Amygdala (tissue), 56 donors: ENCODE measurements at regions not wholly inside any gene's neighbourhood (a gene's known extent, or its start where the extent isn't known, plus 50 kb on each side); places are given as distances from the start of the nearest gene placed in this dataset.
A peak's percentile ranks its signal among the peaks of the same experiment; 100 is the strongest.

Experiments used
- DNase-seq, 56 donors: peaks; one replicate each; lab custom pipeline; 2025; lab: John Stamatoyannopoulos, UW

DNA sequence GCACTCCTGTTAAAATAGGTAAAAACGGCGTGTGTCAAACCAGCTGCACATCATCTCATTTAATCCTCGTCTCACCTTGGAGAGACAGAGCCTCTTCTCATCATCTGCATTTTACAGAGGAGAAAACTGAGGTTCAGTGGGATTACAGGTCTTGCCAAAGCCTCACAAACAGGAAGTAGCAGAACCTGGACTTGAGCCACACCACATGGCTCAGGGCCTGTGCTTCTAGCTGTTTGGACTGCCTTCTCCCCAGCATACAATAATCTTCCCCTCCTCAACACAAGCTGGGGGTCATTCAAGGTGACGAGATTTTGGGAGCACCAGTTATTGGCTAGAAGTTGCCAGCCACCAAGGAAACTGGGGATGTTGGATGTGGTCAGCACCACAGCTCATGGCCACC lies 167.9 kb upstream of the ZC3H12A start:
- peak in 1 of 56 donors; percentile 6 for DNase-seq

- no peak for DNase-seq
Measured at GRCh38 chr1:37306871-37307270, 167.5 kb upstream of the ZC3H12A start.

GRCh38 chr1:37308031-37308960 lies 166.1 kb upstream of the ZC3H12A start:
- DNase-seq, result peak in 41 of 56 donors; percentile 8 to 77 (median 36)

- no peak for DNase-seq
Measured at GRCh38 chr1:37309574-37309973, 164.8 kb upstream of the ZC3H12A start.

GRCh38 chr1:37310064-37310463 lies 164.3 kb upstream of the ZC3H12A start:
- DNase-seq, result no peak

- no peak for DNase-seq
Measured at GRCh38 chr1:37315371-37315846, 159.0 kb upstream of the ZC3H12A start.

DNA sequence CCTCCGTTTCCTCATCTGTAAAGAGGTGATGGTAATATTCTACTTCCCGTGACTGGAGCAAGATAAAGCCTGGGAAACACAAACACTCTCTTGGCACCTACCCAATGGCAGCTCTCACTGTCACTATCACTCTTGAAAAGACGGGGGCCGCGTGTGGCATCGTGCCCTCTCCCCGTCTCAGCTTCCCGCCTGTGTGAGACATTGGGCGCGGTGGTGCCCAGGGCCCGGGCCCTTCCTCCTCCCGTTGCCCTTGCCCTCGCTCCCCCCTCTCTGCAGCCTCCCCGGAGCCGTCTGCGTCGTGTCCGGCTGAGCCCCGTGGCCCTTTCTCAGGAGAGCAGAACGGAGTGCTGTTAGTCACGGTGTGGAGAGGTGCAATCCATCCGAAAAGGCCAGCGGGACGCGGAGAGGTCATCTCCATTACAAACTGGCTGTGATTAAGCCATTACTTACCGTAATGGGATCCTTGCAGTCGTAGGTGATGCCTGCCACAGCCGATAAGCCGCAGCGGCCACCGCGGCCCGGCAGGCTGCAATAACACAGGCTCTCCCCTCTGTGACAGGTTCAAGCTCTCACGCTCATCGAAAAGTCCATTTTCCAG lies 156.4 kb upstream of the ZC3H12A start:
- peak in 1 of 56 donors; percentile 37 for DNase-seq

DNA sequence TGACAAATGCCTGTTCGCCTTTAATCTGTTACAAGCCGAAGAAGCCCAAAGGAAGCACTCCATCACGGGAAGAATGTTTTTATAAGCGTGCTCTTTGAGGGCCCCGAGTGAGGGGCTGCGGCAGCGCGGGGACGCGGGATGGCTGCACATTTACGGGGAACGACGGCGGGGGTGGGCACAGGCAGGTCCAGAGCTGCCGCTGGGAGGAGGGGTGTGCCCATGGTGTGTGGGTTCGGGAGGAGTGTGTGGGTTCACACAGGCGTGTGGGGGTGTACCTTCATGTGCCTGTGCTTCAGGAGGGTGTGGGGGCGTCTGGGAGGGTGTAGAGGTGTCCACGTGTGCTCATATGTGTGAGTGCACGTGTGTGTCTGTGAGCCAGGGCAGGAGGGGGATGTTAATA lies 155.9 kb upstream of the ZC3H12A start:
- DNase-seq, result no peak

DNA sequence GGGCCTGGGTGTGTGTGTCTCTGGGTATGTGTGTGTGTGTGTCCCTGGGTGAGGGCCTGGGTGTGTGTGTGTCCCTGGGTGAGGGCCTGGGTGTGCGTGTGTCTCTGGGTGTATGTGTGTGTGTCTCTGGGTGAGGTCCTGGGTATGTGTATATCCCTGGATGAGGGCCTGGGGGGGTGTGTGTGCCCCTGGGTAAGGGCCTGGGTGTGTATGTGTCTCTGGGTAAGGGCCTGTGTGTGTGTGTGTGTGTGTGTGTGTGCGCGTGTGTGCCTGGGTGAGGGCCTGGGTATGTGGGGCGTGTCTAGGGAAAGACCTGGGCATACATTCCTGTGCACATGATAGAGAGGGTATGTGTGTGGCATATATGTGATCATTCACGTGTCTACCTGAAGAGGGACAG lies 155.1 kb upstream of the ZC3H12A start:
- DNase-seq, result no peak

DNA sequence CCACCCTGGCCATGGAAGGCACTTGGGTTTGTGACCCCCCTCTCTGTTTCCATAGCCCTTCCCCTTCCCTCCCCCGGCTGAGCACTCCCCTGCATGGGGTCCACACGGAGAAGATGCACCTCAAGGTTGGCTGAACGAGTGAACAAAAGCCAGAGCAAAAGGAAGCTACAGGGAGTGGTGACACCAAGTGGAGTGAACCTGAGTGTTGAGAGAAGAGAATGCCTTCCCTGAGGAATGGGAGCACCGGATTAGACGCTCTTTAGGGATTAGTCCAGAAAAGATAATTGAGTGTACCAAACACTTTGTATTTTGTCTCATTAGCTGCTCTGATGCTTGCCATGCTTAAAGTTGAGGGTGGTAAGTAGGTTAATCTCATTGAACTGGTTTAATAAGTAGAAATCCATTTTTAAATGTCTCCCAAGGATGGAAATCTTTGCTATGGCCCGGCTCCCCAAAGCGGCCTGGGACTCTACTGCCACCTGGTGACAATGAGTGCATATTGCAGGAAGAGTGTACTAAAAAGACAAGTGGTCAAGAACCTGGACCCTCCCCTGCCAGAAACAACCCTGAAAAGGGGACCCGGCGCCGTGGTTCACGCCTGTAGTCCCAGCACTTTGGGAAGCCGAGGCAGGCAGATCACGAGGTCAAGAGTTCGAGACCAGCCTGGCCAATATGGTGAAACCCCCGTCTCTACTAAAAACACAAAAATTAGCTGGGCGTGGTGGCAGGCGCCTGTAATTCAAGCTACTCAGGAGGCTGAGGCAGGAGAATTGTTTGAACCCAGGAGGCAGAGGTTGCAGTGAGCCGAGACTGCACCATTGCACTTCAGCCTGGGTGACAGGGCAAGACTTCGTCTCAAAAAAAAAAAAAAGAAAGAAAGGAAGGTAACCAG lies 150.6 kb upstream of the ZC3H12A start:
- no peak for DNase-seq

GRCh38 chr1:37325010-37325409 lies 149.4 kb upstream of the ZC3H12A start:
- peak in 49 of 56 donors; percentile 6 to 81 (median 47) for DNase-seq

DNA sequence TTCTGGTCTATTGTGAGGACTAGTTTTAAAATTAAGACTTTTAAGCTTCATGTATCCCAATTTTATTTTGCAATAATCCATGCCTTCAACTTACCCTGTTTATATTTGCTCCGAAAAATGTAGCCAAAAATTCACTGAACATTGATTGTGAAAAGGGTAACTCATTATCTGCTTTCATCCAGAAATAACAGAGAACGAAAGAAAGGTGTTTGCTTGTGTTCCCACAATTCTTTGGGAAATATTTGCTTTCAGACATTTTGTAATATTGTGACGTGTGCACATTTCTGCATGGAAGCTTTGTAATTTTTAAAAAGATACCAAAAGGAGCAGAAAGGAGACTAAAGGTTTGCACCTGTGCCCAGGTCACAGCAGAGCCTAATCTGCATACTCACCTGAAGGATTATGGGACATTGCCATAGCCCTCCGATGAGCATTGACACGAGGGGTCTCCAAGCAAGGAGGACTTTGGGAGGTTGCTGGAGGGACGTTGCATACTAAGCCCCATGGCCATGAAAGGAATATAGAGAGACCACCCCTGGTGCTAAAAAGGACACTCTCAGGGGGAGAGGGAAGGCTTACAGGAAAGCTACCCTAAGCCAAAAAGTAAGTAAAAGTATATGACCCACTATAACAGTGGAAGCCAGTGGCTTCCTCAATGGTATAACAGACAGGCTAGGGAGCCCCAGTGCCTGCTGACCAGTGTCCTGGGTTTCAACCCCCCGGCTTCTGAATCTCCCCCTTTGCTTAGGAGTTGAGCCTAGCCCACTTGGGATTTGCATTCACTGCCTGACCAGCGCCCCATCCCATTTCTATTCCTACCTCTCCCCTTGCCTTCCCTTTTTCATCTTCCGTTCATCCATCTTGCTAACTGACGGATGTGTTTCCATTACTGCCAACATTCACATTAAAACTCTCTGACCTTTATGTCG lies 148.6 kb upstream of the ZC3H12A start:
- DNase-seq, result no peak

- no peak for DNase-seq
Measured at GRCh38 chr1:37332126-37332525, 142.3 kb upstream of the ZC3H12A start.

GRCh38 chr1:37338658-37339057 lies 135.7 kb upstream of the ZC3H12A start:
- DNase-seq, result peak in 48 of 56 donors; percentile 10 to 82 (median 32)

DNA sequence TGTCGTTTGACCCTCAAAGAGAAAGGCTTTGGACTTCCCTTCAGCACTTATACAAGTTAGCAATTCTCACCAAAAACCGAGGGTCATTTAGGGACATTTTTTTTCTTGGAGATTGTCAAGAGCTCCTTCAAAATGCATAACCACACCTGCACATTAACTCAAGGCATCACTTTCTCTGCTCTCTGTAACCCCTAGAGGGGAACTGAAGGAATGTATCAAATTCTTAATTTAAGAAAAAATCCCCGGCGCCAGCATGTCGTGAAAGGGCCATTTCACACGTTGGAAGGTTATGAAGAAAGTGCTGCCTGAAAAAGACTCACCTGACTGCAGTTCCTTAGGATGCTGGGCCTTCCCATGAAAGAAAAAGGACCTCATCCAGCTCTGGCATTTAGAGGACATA lies 131.6 kb upstream of the ZC3H12A start:
- DNase-seq, result no peak

DNA sequence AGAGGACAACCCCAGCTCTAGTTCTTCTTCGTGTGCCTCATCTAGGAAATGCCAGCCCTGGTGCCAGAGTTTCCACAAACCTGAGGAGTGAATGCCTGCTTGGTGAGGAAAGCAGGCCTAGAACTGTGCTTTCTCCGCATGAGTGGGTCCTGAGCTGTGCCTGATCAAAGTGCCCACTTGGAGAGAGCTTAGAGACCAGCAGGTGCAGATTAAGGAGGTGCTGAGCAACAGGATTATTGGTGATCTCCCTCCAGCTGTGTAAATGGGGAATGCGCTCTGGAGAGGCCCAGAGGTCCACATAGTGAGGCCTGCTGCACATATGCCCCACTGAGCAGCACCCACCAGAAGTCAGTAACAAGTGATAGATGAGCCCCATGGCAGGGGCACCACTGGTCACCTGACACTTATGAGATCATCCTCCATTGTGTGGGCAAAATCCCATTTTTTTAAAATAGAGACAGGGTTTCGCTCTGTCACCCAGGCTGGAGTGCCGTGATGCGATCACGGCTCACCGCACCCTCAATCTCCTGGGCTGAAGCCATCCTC lies 127.2 kb upstream of the ZC3H12A start:
- no peak for DNase-seq

DNA sequence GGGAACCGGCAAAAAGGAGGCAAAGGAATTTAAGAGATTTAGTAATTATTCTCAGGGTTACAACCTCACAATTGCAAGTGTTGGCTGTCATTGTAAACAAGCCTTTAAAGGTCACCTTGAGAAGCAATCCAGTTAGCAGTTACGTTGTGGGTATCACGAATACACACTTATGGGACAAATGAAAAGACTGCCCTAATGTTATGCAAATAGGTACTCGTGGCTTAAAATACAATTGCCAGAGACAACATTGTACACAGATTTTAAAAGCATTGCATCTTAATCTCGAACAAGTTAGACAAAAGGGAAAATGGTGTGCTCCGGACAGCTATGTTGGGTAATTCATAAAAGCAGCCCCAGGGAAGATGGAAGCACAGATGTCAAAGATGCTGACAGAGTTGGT lies 120.5 kb upstream of the ZC3H12A start:
- DNase-seq, result no peak

DNA sequence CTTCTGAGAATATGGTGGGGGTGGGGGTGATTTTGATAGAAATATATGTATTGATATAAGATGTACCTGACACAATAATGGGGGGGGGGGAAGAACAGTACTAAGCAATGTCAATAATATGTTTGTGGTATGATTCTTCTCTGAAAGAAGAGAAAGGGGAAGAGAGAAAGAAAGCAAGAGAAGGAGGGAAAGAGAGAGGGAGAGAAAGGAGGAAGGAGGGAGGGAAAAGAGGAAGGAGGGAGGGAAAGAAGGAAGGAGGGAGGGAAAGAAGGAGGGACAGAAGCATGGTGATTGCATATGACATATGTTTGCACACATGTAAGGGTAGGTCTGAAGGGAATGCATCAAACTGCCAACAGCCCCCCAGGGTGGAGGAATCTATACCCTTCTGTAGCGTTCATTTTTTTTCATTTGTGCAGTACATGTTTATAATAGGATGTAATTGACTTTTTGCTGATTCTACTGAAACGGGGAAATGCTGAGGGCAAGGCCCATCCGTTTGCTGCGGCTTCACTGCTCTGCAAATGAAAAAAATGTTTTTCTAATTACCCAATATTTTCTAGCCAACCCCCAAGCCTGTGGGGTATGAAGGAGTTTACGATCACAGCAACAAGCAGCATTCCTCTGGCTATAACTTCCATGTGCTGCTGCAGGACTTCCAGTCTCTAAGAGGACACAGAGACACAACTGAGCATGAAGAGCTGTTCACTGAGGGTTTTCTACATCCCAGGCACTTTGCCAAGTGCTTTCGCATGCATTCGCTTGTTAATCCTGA lies 119.3 kb upstream of the ZC3H12A start:
- DNase-seq, result no peak

- no peak for DNase-seq
Measured at GRCh38 chr1:37358992-37359391, 115.4 kb upstream of the ZC3H12A start.
